ENCODE measurements at regions not wholly inside any gene's neighbourhood (a gene's known extent, or its start where the extent isn't known, plus 50 kb on each side); places are given as distances from the start of the nearest gene placed in this dataset.

- no peak for DNase-seq
Observed at GRCh38 chr6:40340957-40341356, 246.2 kb downstream of the LRFN2 start.

- DNase-seq: no peak
Observed at GRCh38 chr6:40340196-40340595, 247.0 kb downstream of the LRFN2 start.

- no peak for DNase-seq
Observed at GRCh38 chr6:40338306-40338705, 248.9 kb downstream of the LRFN2 start.

- no peak for DNase-seq
Observed at GRCh38 chr6:40336940-40337760, 250.0 kb downstream of the LRFN2 start.

GRCh38 chr6:40336296-40336695 is 250.9 kb downstream of the LRFN2 start:
- no peak for DNase-seq

- no peak for DNase-seq
Observed at GRCh38 chr6:40334496-40335270, 252.5 kb downstream of the LRFN2 start.

GRCh38 chr6:40331545-40331944 is 255.6 kb downstream of the LRFN2 start:
- no peak for DNase-seq

- no peak for DNase-seq
Observed at GRCh38 chr6:40330301-40330721, 256.9 kb downstream of the LRFN2 start.

GRCh38 chr6:40328986-40329545 is 258.1 kb downstream of the LRFN2 start:
- DNase-seq: no peak

- DNase-seq: no peak
Observed at GRCh38 chr6:40328386-40328985, 258.7 kb downstream of the LRFN2 start.

GRCh38 chr6:40326714-40327421 is 260.3 kb downstream of the LRFN2 start:
- peak; percentile 10 for DNase-seq

GRCh38 chr6:40325791-40326190 is 261.4 kb downstream of the LRFN2 start:
- DNase-seq: no peak

- no peak for DNase-seq
Observed at GRCh38 chr6:40325041-40325440, 262.1 kb downstream of the LRFN2 start.

- DNase-seq: no peak
Observed at GRCh38 chr6:40323881-40324634, 263.1 kb downstream of the LRFN2 start.

- DNase-seq: no peak
Observed at GRCh38 chr6:40322336-40322735, 264.8 kb downstream of the LRFN2 start.

GRCh38 chr6:40321616-40322015 is 265.5 kb downstream of the LRFN2 start:
- DNase-seq: no peak

GRCh38 chr6:40320947-40321346 is 266.2 kb downstream of the LRFN2 start:
- DNase-seq: no peak

GRCh38 chr6:40320441-40320840 is 266.7 kb downstream of the LRFN2 start:
- DNase-seq: no peak

- no peak for DNase-seq
Observed at GRCh38 chr6:40319124-40319523, 268.0 kb downstream of the LRFN2 start.

GRCh38 chr6:40315060-40315459 is 272.1 kb downstream of the LRFN2 start:
- DNase-seq: no peak

- no peak for DNase-seq
Observed at GRCh38 chr6:40313582-40313981, 273.6 kb downstream of the LRFN2 start.
